T-helper 1 cell (primary cell): ENCODE measurements at regions not wholly inside any gene's neighbourhood (a gene's known extent, or its start where the extent isn't known, plus 50 kb on each side); places are given as distances from the start of the nearest gene placed in this dataset.
"Not testable (repeated sequence)": the region's sequence is repeated elsewhere in the genome, so short reads cannot be mapped to it uniquely, and the experiment has no call there.

Source experiments
- DNase-seq, 5 donors: peaks; one replicate each; pipeline ENCODE4 v3.0.0-alpha.2; 2012 to 2020

GRCh38 chr1:60503266-60503925, 429.8 kb upstream of the C1orf87 start:
- no peak for DNase-seq

GRCh38 chr1:60502506-60502905, 428.9 kb upstream of the C1orf87 start:
- DNase-seq, result no peak

- DNase-seq, result not testable (repeated sequence)
Measured at GRCh38 chr1:60489916-60490480, 416.4 kb upstream of the C1orf87 start.

- no peak for DNase-seq
Measured at GRCh38 chr1:60488847-60489246, 415.3 kb upstream of the C1orf87 start.

- DNase-seq, result no peak
Measured at GRCh38 chr1:60487565-60488345, 414.2 kb upstream of the C1orf87 start.

- no peak for DNase-seq
Measured at GRCh38 chr1:60483509-60483908, 409.9 kb upstream of the C1orf87 start.

- no peak for DNase-seq
Measured at GRCh38 chr1:60470246-60470645, 396.7 kb upstream of the C1orf87 start.

- DNase-seq, result no peak
Measured at GRCh38 chr1:60463786-60464185, 390.2 kb upstream of the C1orf87 start.

GRCh38 chr1:60463146-60463545, 389.6 kb upstream of the C1orf87 start:
- DNase-seq, result no peak

GRCh38 chr1:60461925-60462595, 388.5 kb upstream of the C1orf87 start:
- DNase-seq, result no peak

GRCh38 chr1:60458111-60458510, 384.5 kb upstream of the C1orf87 start:
- DNase-seq, result no peak

GRCh38 chr1:60449876-60450275, 376.3 kb upstream of the C1orf87 start:
- DNase-seq, result no peak

- no peak for DNase-seq
Measured at GRCh38 chr1:60448850-60449249, 375.3 kb upstream of the C1orf87 start.

- no peak for DNase-seq
Measured at GRCh38 chr1:60444680-60445079, 371.1 kb upstream of the C1orf87 start.

GRCh38 chr1:60436186-60436585, 362.6 kb upstream of the C1orf87 start:
- DNase-seq, result no peak

- DNase-seq, result no peak
Measured at GRCh38 chr1:60431593-60431992, 358.0 kb upstream of the C1orf87 start.

GRCh38 chr1:60430375-60430774, 356.8 kb upstream of the C1orf87 start:
- DNase-seq, result no peak

GRCh38 chr1:60428127-60428526, 354.6 kb upstream of the C1orf87 start:
- no peak for DNase-seq

- no peak for DNase-seq
Measured at GRCh38 chr1:60427701-60428100, 354.1 kb upstream of the C1orf87 start.

GRCh38 chr1:60427194-60427593, 353.6 kb upstream of the C1orf87 start:
- DNase-seq, result no peak

GRCh38 chr1:60425528-60425927, 352.0 kb upstream of the C1orf87 start:
- DNase-seq, result no peak

GRCh38 chr1:60423146-60423780, 349.7 kb upstream of the C1orf87 start:
- DNase-seq, result no peak

- no peak for DNase-seq
Measured at GRCh38 chr1:60421965-60422364, 348.4 kb upstream of the C1orf87 start.
